Activated effector memory CD4-positive, alpha-beta T cell treated with anti-CD3 and anti-CD28 coated beads, Interleukin-2, amount 50 U/mL, for 16 hours (primary cell): ENCODE measurements at regions not wholly inside any gene's neighbourhood (a gene's known extent, or its start where the extent isn't known, plus 50 kb on each side); places are given as distances from the start of the nearest gene placed in this dataset.
"Not testable (repeated sequence)": the region's sequence is repeated elsewhere in the genome, so short reads cannot be mapped to it uniquely, and the experiment has no call there.

Source experiments
- DNase-seq: peaks from one replicate; pipeline ENCODE4 v3.0.0-alpha.2; 2020

- DNase-seq, result no peak
These were observed 66.2 kb downstream of the SC5D start for GRCh38 chr11:121358760-121359159.

GRCh38 chr11:121359591-121359990 lies 67.0 kb downstream of the SC5D start:
- DNase-seq, result no peak

- DNase-seq, result not testable (repeated sequence)
These were observed 70.4 kb downstream of the SC5D start for GRCh38 chr11:121362955-121363354.

- no peak for DNase-seq
These were observed 72.7 kb downstream of the SC5D start for GRCh38 chr11:121365304-121365703.

- DNase-seq, result no peak
These were observed 73.5 kb downstream of the SC5D start for GRCh38 chr11:121366038-121366437.

GRCh38 chr11:121367001-121367843 lies 74.7 kb downstream of the SC5D start:
- DNase-seq, result peak; percentile 65

GRCh38 chr11:121367844-121368225 lies 75.3 kb downstream of the SC5D start:
- no peak for DNase-seq

- DNase-seq, result no peak
These were observed 76.0 kb downstream of the SC5D start for GRCh38 chr11:121368364-121369240.

GRCh38 chr11:121369366-121369765 lies 76.8 kb downstream of the SC5D start:
- DNase-seq, result no peak

GRCh38 chr11:121372028-121372427 lies 79.5 kb downstream of the SC5D start:
- DNase-seq, result no peak

- no peak for DNase-seq
These were observed 79.3 kb upstream of the SORL1 start for GRCh38 chr11:121372671-121373429.

- no peak for DNase-seq
These were observed 77.7 kb upstream of the SORL1 start for GRCh38 chr11:121374286-121374985.

GRCh38 chr11:121376130-121376529 lies 76.0 kb upstream of the SORL1 start:
- no peak for DNase-seq

- not testable (repeated sequence) for DNase-seq
These were observed 72.8 kb upstream of the SORL1 start for GRCh38 chr11:121379145-121379810.

- no peak for DNase-seq
These were observed 68.4 kb upstream of the SORL1 start for GRCh38 chr11:121383716-121384115.

GRCh38 chr11:121385688-121386087 lies 66.4 kb upstream of the SORL1 start:
- DNase-seq, result no peak
